Stomach (tissue), 4 donors: ENCODE measurements at regions not wholly inside any gene's neighbourhood (a gene's known extent, or its start where the extent isn't known, plus 50 kb on each side); places are given as distances from the start of the nearest gene placed in this dataset.

ENCODE experiments used
- EP300 ChIP-seq: sonication (generic); formaldehyde crosslinking; IDR thresholded peaks from one replicate; pipeline ENCODE4 v1.6.1; 2017; ENCODE audit warnings: antibody characterized with exemption
- POLR2A ChIP-seq, 4 donors: fragments of 450-650 bp; IDR thresholded peaks; one replicate each; pipeline ENCODE4 v1.6.1; 2016; ENCODE audit warnings: antibody characterized with exemption in 4 of 4, control low read depth in 2 of 4, mild to moderate bottlenecking in 1 of 4, moderate library complexity in 1 of 4
- POLR2AphosphoS5 ChIP-seq, 3 donors: sonication (generic); formaldehyde crosslinking; IDR thresholded peaks; one replicate each; pipeline ENCODE4 v1.6.1; 2016; ENCODE audit warnings: antibody characterized with exemption in 3 of 3
- TF ChIP-seq, protein P1 (sequence below), 7 experiments: fragments of 450-650 bp in 4 of 7; fragments of 200-600 bp in 3 of 7; sonication (generic) in 3 of 7; IDR thresholded peaks; one replicate each; pipeline ENCODE4 v1.5.1; 2016 to 2019; ENCODE audit warnings: antibody characterized with exemption in 7 of 7, control low read depth in 2 of 7, mild to moderate bottlenecking in 1 of 7

DNA sequence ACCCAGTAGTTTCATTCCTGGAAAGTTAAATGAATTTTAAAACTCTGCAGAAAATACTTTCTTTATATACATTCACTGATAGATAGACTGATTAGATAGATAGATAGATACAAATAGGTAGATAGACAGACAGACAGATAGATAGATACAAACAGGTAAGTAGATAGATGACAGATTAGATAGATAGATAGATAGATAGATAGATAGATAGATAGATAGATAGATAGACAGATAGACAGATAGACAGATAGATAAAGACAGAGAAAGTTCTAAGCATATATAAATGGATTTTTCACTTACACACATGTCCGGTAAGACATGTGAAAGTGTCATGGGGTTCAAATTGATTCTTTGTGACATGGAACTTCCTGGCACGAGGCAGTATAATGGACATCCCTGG, 349.7 kb downstream of the CDK5RAP2 start:
- TF ChIP-seq, protein P1, sequence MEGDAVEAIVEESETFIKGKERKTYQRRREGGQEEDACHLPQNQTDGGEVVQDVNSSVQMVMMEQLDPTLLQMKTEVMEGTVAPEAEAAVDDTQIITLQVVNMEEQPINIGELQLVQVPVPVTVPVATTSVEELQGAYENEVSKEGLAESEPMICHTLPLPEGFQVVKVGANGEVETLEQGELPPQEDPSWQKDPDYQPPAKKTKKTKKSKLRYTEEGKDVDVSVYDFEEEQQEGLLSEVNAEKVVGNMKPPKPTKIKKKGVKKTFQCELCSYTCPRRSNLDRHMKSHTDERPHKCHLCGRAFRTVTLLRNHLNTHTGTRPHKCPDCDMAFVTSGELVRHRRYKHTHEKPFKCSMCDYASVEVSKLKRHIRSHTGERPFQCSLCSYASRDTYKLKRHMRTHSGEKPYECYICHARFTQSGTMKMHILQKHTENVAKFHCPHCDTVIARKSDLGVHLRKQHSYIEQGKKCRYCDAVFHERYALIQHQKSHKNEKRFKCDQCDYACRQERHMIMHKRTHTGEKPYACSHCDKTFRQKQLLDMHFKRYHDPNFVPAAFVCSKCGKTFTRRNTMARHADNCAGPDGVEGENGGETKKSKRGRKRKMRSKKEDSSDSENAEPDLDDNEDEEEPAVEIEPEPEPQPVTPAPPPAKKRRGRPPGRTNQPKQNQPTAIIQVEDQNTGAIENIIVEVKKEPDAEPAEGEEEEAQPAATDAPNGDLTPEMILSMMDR (IDR thresholded peaks at IDR 0.05) = no peak
- TF ChIP-seq EP300 = no peak
- no peak for TF ChIP-seq POLR2AphosphoS5 (IDR thresholded peaks at IDR 0.05)
- TF ChIP-seq POLR2A (IDR thresholded peaks at IDR 0.05) = no peak
